ENCODE measurements at regions not wholly inside any gene's neighbourhood (a gene's known extent, or its start where the extent isn't known, plus 50 kb on each side); places are given as distances from the start of the nearest gene placed in this dataset.

- Mint-ChIP-seq H3K27me3 (no peaks in the 10 kb centered on the region), H3K4me1 (peaks cover 2% of the 10 kb centered on the region), H3K9me3 (no peaks in the 10 kb centered on the region), H3K36me3 (no peaks in the 10 kb centered on the region), H3K27ac (no peak overlapping the region), H3K4me3 (no peak overlapping the region)
These were observed 227.1 kb downstream of the ARHGAP12 start for GRCh38 chr10:31701546-31701945.

- Mint-ChIP-seq H3K4me3 (no peak overlapping the region), H3K9me3 (no peaks in the 10 kb centered on the region), H3K27ac (no peak overlapping the region), H3K27me3 (no peaks in the 10 kb centered on the region), H3K4me1 (no peaks in the 10 kb centered on the region), H3K36me3 (no peaks in the 10 kb centered on the region)
These were observed 228.4 kb downstream of the ARHGAP12 start for GRCh38 chr10:31700181-31700611.

GRCh38 chr10:31698181-31698830, 230.3 kb downstream of the ARHGAP12 start:
- Mint-ChIP-seq H3K9me3 (no peaks in the 10 kb centered on the region), H3K4me1 (no peaks in the 10 kb centered on the region), H3K27ac (no peak overlapping the region), H3K4me3 (no peak overlapping the region), H3K36me3 (no peaks in the 10 kb centered on the region), H3K27me3 (no peaks in the 10 kb centered on the region)

DNA sequence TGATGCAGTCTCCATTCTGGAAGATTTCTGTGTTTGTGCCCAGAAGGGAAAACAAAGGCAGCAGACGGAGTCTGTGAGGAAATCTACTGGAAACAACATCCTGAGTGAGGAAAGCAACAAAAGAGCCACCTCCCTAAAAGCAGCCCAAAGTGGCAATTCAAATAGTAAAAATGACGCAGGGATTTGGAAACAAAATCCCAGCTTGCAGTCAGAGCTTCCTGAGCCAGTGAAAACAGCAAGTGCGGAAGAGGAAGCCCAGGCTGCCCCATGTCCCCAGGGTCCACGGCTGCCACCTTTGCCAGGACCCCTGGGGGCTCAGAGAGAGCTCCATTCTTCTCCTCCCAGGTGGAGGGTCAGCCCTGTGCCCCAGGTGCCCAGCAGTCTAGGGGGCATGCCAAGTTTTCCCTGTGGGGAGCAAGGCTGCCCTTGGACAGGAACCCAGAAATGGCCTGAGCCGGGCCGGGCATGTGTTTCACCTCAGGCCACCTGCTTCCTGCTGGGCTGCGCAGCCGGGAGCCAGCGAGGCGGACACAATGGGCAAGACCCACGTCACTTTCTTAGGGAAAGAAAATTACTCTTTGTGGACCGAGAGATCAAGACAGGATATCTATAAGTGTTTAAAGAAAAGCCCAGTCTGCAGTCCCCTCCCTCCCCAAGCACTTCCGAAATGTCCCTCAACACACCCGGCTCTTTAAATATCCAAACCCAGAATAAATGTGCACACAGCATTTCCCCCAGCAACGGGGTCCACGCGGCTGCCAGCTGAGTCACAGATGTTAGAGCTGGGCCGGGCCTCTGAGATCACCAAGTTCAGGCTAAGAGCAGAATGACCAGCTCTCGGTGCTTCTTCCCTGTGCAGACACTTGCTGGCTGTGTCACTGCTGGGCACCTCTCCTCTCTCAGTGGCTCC, 231.1 kb downstream of the ARHGAP12 start:
- Mint-ChIP-seq H3K36me3 (no peaks in the 10 kb centered on the region), H3K4me3 (no peak overlapping the region), H3K27ac (peak overlapping the region; percentile 18), H3K27me3 (no peaks in the 10 kb centered on the region), H3K9me3 (no peaks in the 10 kb centered on the region), H3K4me1 (no peaks in the 10 kb centered on the region)

- H3K36me3 Mint-ChIP-seq, result no peaks in the 10 kb centered on the region
- H3K9me3 Mint-ChIP-seq, result no peaks in the 10 kb centered on the region
- no peak overlapping the region for H3K27ac Mint-ChIP-seq
- H3K4me3 Mint-ChIP-seq, result no peak overlapping the region
- no peaks in the 10 kb centered on the region for H3K27me3 Mint-ChIP-seq
- no peaks in the 10 kb centered on the region for H3K4me1 Mint-ChIP-seq
These were observed 233.4 kb downstream of the ARHGAP12 start for GRCh38 chr10:31694929-31695837.

GRCh38 chr10:31694126-31694685, 234.4 kb downstream of the ARHGAP12 start:
- Mint-ChIP-seq H3K27ac (no peak overlapping the region), H3K4me3 (no peak overlapping the region), H3K36me3 (no peaks in the 10 kb centered on the region), H3K9me3 (peaks cover 2% of the 10 kb centered on the region), H3K27me3 (no peaks in the 10 kb centered on the region), H3K4me1 (no peaks in the 10 kb centered on the region)

GRCh38 chr10:31693491-31693890, 235.1 kb downstream of the ARHGAP12 start:
- Mint-ChIP-seq H3K27ac (no peak overlapping the region), H3K36me3 (no peaks in the 10 kb centered on the region), H3K4me1 (no peaks in the 10 kb centered on the region), H3K9me3 (peaks cover 9% of the 10 kb centered on the region), H3K27me3 (no peaks in the 10 kb centered on the region), H3K4me3 (no peak overlapping the region)

DNA sequence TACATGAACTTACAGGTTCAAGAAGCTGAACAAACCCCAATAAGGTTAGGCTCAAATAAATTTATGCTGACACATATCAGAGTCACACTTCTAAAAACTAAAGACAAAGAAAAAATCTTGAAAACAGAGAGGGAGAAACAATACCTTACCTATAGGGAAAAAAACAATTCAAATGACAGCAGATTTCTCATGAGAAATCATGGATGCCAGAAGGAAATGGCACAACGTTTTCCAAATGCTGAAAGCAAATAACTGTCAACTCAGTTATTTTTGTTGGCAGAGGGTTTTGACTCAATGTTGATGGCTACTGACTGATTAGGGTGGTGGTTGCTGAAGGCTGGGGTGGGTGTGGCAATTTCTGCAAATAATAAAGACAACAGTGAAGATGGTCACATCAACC, 239.4 kb downstream of the ARHGAP12 start:
- no peak overlapping the region for H3K4me3 Mint-ChIP-seq
- no peaks in the 10 kb centered on the region for H3K4me1 Mint-ChIP-seq
- no peaks in the 10 kb centered on the region for H3K27me3 Mint-ChIP-seq
- H3K9me3 Mint-ChIP-seq, result peaks cover 13% of the 10 kb centered on the region
- peaks cover 2% of the 10 kb centered on the region for H3K36me3 Mint-ChIP-seq
- H3K27ac Mint-ChIP-seq, result no peak overlapping the region

DNA sequence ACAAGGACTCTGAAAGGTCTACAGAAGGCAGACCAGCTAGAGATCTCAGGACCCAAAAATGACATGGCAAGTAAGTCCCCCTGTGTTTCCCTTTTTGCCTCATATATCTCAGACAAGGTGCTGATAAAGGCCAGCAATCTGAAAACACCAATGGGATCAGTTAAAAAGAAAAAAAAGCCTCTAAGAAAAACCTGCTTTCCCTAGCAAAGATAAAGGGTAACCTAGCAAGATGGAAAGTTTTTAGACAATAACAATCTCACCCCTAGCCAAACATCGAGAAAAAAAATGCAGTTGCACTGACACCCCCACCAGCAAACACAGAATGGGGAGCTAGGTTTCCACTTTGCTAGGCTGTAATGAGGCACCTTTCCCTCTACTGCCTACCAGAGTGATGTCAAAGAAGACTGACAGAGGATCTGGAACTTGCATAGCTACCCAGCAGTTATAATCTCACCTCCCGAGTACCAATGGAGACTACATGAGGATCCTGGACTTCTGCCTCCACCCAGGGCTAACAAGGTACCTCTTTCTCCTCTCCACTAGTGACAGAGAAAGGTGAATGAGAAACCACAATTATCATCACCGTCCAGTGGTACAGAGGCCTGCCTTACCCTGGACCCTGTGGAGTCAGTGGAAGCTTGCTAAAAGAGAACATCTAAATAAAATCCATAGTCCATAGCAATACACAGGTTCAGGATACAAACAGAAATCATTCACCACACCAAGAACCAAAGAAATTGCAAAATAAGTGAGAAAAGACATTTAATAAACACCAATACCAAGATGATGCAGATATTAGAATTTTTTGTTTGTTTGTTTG, 240.8 kb downstream of the ARHGAP12 start:
- H3K27me3 Mint-ChIP-seq, result no peaks in the 10 kb centered on the region
- H3K4me3 Mint-ChIP-seq, result no peak overlapping the region
- peaks cover 2% of the 10 kb centered on the region for H3K36me3 Mint-ChIP-seq
- peaks cover 13% of the 10 kb centered on the region for H3K9me3 Mint-ChIP-seq
- no peaks in the 10 kb centered on the region for H3K4me1 Mint-ChIP-seq
- H3K27ac Mint-ChIP-seq, result no peak overlapping the region

- Mint-ChIP-seq H3K4me1 (no peaks in the 10 kb centered on the region), H3K36me3 (peaks cover 2% of the 10 kb centered on the region), H3K9me3 (peaks cover 19% of the 10 kb centered on the region), H3K27me3 (no peaks in the 10 kb centered on the region), H3K4me3 (no peak overlapping the region), H3K27ac (no peak overlapping the region)
These were observed 242.0 kb downstream of the ARHGAP12 start for GRCh38 chr10:31686599-31686998.

- Mint-ChIP-seq H3K27me3 (no peaks in the 10 kb centered on the region), H3K4me1 (no peaks in the 10 kb centered on the region), H3K4me3 (no peak overlapping the region), H3K36me3 (peaks cover 2% of the 10 kb centered on the region), H3K27ac (no peak overlapping the region), H3K9me3 (peaks cover 11% of the 10 kb centered on the region)
These were observed 244.9 kb downstream of the ARHGAP12 start for GRCh38 chr10:31683682-31684081.

DNA sequence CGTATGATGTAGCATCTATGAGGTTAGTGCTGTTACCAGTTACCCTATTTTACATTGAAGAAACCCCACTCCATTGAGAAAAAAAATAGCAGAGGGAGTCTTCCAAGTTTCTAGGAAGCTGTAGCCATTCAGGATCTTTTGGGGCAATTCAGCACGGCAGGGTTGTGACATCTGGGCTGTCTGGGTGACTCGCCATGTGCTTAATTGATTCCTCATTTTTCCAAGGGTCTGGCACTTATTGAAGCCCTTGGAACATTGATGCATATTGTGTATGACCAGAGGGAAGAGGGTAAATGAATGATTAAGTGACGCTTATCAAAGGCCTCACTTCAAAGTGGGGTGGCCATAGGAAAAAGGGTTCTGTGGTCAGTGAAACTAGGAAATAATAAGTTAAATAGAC, 248.7 kb downstream of the ARHGAP12 start:
- no peak overlapping the region for H3K4me3 Mint-ChIP-seq
- H3K36me3 Mint-ChIP-seq, result peaks cover 2% of the 10 kb centered on the region
- H3K9me3 Mint-ChIP-seq, result peaks cover 10% of the 10 kb centered on the region
- no peaks in the 10 kb centered on the region for H3K27me3 Mint-ChIP-seq
- H3K27ac Mint-ChIP-seq, result no peak overlapping the region
- H3K4me1 Mint-ChIP-seq, result no peaks in the 10 kb centered on the region

GRCh38 chr10:31678575-31679516, 249.8 kb downstream of the ARHGAP12 start:
- peaks cover 6% of the 10 kb centered on the region for H3K9me3 Mint-ChIP-seq
- H3K27me3 Mint-ChIP-seq, result no peaks in the 10 kb centered on the region
- no peaks in the 10 kb centered on the region for H3K4me1 Mint-ChIP-seq
- H3K27ac Mint-ChIP-seq, result no peak overlapping the region
- H3K36me3 Mint-ChIP-seq, result no peaks in the 10 kb centered on the region
- no peak overlapping the region for H3K4me3 Mint-ChIP-seq

GRCh38 chr10:31678139-31678536, 250.5 kb downstream of the ARHGAP12 start:
- H3K27me3 Mint-ChIP-seq, result no peaks in the 10 kb centered on the region
- no peak overlapping the region for H3K4me3 Mint-ChIP-seq
- no peaks in the 10 kb centered on the region for H3K4me1 Mint-ChIP-seq
- no peaks in the 10 kb centered on the region for H3K36me3 Mint-ChIP-seq
- no peak overlapping the region for H3K27ac Mint-ChIP-seq
- peaks cover 6% of the 10 kb centered on the region for H3K9me3 Mint-ChIP-seq

Data from activated naive CD4-positive, alpha-beta T cell treated with anti-CD3 and anti-CD28 coated beads, Interleukin-2, amount 50 U/mL, for 24 hours (primary cell).